HG03575 (cell line): ENCODE measurements at regions not wholly inside any gene's neighbourhood (a gene's known extent, or its start where the extent isn't known, plus 50 kb on each side); places are given as distances from the start of the nearest gene placed in this dataset.

Experiments
- ATAC-seq: cut with Tn5 transposase; IDR thresholded peaks from one replicate; pipeline ENCODE4 v1.9.1; 2021; ENCODE audit not compliant: unreplicated experiment, insufficient number of reproducible peaks, low FRiP score; ENCODE audit errors: extremely low read depth

- no peak for ATAC-seq
These were observed 258.7 kb downstream of the IRX1 start for GRCh38 chr5:3854188-3854821.

- ATAC-seq, result no peak
These were observed 260.4 kb downstream of the IRX1 start for GRCh38 chr5:3856036-3856435.

- ATAC-seq, result no peak
These were observed 262.9 kb downstream of the IRX1 start for GRCh38 chr5:3858524-3858923.

DNA sequence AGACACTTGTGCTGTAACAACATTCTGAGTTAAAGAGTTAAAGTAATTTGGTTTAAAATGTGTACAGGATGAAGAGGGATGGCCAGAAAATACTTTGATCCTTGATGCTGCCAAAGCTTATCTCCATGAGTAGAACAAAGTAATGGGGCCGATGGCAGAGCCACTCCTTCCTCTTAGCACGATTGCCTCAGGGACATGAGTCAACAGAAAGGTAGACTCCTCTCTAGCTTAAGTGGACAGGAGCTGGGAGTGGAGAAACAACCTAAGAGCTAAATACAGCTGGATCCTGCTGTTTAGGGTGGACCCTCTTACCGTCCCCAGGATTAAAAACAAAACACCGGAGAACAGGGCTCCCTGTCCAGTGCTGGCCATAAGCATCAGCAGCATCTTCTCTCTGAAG lies 267.3 kb downstream of the IRX1 start:
- ATAC-seq, result no peak

DNA sequence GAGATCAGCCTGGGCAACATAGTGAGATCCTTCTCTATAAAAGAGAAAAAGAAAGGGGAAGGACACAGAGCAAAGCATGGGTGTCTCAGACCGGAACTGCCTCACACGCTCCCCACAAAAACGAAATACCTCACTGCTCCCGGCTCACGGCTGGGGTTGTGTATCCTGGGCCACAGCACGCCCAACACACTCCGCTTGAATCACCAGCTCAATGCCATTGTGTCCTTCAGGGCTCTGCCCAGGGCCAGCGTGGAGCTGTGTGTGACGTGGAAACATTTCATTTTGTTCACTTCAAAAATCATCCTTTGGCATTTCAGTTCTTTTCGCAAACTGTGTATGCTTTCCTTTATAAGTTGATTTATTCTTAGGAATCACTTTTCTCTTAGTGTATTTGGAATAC lies 279.5 kb downstream of the IRX1 start:
- ATAC-seq, result no peak

DNA sequence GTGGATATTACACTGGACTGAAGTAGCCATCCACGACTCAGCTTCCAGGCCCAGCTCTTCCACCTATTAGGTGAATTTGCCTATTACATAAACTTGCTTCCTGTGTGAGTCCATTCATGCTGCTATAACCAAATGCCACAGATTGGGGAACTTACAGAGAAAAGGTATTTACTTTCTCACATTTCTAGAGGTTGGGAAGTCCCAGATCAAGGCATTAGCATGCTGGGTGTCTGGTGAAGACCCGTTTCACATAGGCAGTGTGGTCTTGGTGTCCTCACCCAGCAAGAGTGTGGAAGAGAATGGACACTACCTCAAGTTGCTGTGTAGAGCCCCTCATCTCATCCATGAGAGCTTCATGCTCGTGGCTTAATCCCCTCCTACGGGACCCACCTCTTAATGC lies 282.6 kb downstream of the IRX1 start:
- no peak for ATAC-seq

- ATAC-seq, result no peak
These were observed 287.4 kb downstream of the IRX1 start for GRCh38 chr5:3883040-3883439.

DNA sequence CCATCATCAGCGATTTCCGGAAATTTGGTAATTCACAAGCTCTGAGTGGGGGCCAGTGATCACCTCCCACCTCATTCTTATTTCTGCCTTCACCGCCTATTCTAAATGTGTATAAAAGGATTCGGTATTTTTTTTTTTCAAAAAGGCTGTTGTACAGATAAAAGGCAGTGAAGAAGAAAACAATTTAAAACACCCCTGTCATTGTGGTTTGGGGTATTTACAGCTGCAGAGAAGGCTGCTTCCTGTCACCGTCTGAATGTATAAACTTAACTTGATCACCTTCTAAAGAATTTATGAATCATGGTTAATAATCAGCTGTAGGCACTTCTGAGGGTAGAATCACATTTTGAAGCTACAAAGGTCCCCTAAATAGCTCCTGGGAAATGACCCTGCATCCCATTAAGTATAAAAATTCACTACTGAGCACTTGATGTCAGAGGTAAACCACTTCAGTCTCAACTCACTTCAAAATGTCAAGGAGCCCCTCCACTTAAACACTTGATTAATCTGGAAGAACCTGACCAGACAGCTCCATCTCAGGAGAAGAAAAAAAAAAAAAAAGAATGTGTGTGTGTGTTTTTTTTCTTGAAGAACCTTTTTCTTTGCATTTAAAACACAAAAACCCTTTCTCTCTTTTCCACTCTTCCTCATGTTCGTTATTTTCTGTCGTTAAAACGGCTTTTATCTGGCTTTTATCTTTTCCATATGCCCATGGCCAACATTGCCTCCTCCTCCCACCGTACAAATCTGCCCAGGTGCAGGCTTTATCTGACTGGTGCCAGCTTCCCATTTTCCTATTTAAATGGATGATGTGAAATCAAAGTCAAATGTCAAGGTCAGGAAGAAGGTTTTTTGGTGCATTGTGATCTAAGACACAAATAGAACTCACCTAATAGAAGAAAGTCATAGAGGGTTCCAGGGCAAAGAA lies 291.2 kb downstream of the IRX1 start:
- no peak for ATAC-seq

- ATAC-seq, result no peak
These were observed 292.7 kb downstream of the IRX1 start for GRCh38 chr5:3888310-3888709.

DNA sequence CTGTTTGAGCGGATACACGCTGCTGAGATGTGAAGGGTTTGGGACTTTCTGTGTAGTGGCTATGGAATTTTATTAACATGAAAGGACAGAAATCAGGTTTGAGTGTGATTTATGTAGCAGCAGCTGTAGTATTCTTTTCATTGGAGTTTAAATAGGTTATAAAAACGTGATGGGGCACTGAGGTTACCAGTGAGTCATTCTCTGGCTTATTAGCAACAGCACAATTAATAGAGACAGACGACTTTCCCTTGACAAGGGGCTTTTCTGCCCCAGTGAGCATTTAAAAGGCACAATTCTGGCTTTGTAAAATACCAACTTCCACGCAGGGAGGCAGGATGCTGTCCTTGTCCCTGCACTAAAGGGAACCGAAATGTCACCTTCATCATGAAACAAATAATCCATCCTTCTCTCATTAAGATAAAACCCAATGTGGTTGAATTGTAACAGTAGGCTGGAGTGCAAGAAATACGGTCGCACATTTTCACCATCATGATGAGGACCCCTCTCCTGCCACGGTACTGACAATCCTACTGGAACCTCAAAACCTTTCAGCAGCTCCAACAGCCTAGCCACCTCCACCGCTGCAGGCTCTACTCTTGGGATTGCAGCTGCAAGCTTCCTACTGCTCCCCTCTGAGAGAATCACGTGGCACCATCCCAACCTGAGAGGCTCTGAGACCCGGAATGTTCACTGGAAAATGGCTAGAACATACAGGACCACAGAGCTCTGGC lies 293.9 kb downstream of the IRX1 start:
- no peak for ATAC-seq

GRCh38 chr5:3891113-3891512 lies 295.5 kb downstream of the IRX1 start:
- no peak for ATAC-seq

GRCh38 chr5:3893527-3893926 lies 297.9 kb downstream of the IRX1 start:
- ATAC-seq, result no peak

- ATAC-seq, result no peak
These were observed 298.3 kb downstream of the IRX1 start for GRCh38 chr5:3893975-3894374.

DNA sequence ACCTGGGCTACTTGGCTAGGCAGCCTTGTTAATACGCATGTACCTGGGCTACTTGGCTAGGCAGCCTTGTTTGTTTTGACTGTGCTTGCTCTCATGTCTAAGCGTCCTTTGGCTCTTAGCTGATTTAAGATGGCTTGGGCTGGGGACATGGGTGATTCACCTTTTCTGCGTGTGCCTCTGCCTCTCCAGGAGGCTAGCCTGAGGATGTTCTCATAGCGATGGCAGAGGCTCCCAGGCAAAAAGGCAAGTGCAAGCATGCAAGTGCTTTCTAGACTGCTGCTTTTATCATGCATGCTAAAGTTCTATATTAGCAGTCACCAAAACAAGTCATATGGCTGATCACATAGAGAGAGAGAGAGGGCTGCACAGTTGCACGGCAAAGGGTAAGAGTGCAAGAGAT lies 300.5 kb downstream of the IRX1 start:
- ATAC-seq, result no peak

- no peak for ATAC-seq
These were observed 303.5 kb downstream of the IRX1 start for GRCh38 chr5:3899093-3899492.

- no peak for ATAC-seq
These were observed 309.0 kb downstream of the IRX1 start for GRCh38 chr5:3904584-3904983.

DNA sequence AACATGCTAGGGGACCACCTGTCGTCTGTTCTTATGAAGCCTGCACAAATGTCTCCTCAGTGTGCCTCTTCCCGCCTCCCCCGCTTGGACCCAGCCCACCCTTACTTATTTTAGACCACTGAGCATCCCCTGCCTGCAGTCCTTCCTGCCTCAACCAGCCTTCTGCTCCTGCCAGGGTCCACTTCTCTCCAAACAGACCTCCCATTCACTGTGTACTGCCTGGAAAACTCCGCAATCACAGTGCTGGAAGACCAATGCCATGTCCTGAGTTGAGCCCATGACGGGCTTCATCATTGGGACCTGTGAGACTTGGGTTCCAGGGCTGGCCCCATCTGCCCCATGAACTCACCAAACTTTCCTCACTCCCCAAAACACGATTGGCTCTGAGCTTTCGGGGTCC lies 309.4 kb downstream of the IRX1 start:
- ATAC-seq, result no peak

GRCh38 chr5:3905521-3905920 lies 309.9 kb downstream of the IRX1 start:
- no peak for ATAC-seq

DNA sequence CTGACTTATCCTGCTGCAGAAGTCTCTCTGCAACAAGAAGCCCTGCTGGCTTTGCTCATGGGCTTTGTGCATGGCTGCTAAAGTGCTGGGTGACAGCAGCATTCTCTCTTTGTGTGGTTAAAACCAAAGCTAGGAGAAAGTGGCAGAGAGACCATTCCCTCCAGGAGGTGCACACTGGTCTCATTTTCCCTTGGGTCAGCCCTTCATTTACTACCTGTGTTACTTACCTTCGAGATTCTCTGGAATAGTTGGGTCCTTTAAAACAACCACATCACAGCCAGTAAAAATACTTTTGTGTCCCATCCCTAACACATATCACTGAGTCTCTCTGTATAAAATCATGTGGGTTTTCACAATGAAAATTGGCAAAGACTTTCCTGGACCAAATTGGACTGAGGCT lies 315.5 kb downstream of the IRX1 start:
- ATAC-seq, result no peak

- no peak for ATAC-seq
These were observed 316.1 kb downstream of the IRX1 start for GRCh38 chr5:3911773-3912172.
